ENCODE measurements at regions not wholly inside any gene's neighbourhood (a gene's known extent, or its start where the extent isn't known, plus 50 kb on each side); places are given as distances from the start of the nearest gene placed in this dataset.

- TF ChIP-seq, protein P1, sequence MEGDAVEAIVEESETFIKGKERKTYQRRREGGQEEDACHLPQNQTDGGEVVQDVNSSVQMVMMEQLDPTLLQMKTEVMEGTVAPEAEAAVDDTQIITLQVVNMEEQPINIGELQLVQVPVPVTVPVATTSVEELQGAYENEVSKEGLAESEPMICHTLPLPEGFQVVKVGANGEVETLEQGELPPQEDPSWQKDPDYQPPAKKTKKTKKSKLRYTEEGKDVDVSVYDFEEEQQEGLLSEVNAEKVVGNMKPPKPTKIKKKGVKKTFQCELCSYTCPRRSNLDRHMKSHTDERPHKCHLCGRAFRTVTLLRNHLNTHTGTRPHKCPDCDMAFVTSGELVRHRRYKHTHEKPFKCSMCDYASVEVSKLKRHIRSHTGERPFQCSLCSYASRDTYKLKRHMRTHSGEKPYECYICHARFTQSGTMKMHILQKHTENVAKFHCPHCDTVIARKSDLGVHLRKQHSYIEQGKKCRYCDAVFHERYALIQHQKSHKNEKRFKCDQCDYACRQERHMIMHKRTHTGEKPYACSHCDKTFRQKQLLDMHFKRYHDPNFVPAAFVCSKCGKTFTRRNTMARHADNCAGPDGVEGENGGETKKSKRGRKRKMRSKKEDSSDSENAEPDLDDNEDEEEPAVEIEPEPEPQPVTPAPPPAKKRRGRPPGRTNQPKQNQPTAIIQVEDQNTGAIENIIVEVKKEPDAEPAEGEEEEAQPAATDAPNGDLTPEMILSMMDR (conservative IDR thresholded peaks at IDR 0.05 in 1 of 2, IDR thresholded peaks at IDR 0.05 in 1 of 2; ENCODE audit: low read depth in 1 of 2, low read length in 2 of 2) = no peak
- TF ChIP-seq EZH2 (IDR thresholded peaks at IDR 0.05; ENCODE audit: low read length, missing control alignments) = no peak
These were observed 101.0 kb upstream of the SH3BP4 start for GRCh38 chr2:234850818-234851217.
